Ishikawa (cell line): ENCODE measurements at regions not wholly inside any gene's neighbourhood (a gene's known extent, or its start where the extent isn't known, plus 50 kb on each side); places are given as distances from the start of the nearest gene placed in this dataset.

ENCODE experiments used
- EP300 ChIP-seq: IDR thresholded peaks from 2 replicates; pipeline ENCODE4 v1.6.1; 2012; ENCODE audit warnings: borderline replicate concordance
- FOXM1 ChIP-seq: IDR thresholded peaks from 2 replicates; pipeline ENCODE4 v1.6.1; 2012; ENCODE audit warnings: low read depth, borderline replicate concordance
- NFIC ChIP-seq: IDR thresholded peaks from 2 replicates; pipeline ENCODE4 v1.6.1; 2012
- RAD21 ChIP-seq: IDR thresholded peaks from 2 replicates; pipeline ENCODE4 v1.6.1; 2012; ENCODE audit warnings: low read depth
- TCF12 ChIP-seq: IDR thresholded peaks from 2 replicates; pipeline ENCODE4 v1.6.1; 2012; ENCODE audit warnings: low read depth
- TEAD4 ChIP-seq: IDR thresholded peaks from 2 replicates; pipeline ENCODE4 v1.6.1; 2012
- TF ChIP-seq, protein P1 (sequence below): IDR thresholded peaks from 2 replicates; pipeline ENCODE4 v1.6.1; 2012

DNA sequence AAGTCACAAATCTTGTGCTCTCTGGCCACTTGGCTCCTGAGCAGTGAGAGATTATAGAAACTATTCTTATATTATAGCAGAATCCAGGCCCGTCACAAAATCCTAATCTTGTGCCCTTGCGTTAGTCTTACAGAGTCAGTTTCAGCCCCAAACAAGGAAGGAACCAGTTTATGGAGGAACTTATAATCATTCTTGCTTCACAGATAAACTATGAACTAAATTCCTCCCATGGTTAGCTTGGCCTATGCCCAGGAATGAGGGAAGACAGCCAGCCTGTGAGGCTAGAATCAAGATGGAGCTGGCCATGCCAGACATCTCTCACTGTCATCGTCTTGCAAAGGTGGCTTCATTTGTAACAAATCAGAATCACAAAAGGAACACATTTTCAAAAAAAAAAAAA is 199.7 kb upstream of the PITRM1 start:
- TF ChIP-seq RAD21 (no peak), EP300 (no peak), FOXM1 (no peak), NFIC (no peak), TEAD4 (no peak), TCF12 (no peak)
- TF ChIP-seq, protein P1, sequence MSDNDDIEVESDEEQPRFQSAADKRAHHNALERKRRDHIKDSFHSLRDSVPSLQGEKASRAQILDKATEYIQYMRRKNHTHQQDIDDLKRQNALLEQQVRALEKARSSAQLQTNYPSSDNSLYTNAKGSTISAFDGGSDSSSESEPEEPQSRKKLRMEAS: no peak
